Endothelial cell of umbilical vein (primary cell): ENCODE measurements at regions not wholly inside any gene's neighbourhood (a gene's known extent, or its start where the extent isn't known, plus 50 kb on each side); places are given as distances from the start of the nearest gene placed in this dataset.

Experiments used
- BruUV-seq: library from RNA; stranded (reverse); fragments of 400-500 nt; replicated peaks from 2 replicates; lab custom pipeline; 2021; lab: Mats Ljungman, UMichigan
- CTCF ChIA-PET: fragments of 300-600, 350-600 bp; sonication (Branson Sonifier 250); formaldehyde crosslinking; loops from one replicate; lab custom pipeline; 2021; ENCODE audit warnings: antibody characterized with exemption, inconsistent platforms; lab: Charles Lee
- POLR2A ChIA-PET: fragments of 300-600, 350-600 bp; sonication (Branson Sonifier 250); formaldehyde crosslinking; loops from one replicate; lab custom pipeline; 2021; ENCODE audit warnings: antibody characterized with exemption, inconsistent platforms; lab: Charles Lee
- DNase-seq: peaks from one replicate; pipeline ENCODE4 v3.0.0-alpha.2; 2011; ENCODE audit warnings: low read depth, low spot score
- FAIRE-seq: peaks from 2 replicates; lab custom pipeline; 2011; peaks lifted over from hg19 to GRCh38; lab: Jason Lieb, UNC
- H2AFZ ChIP-seq: 2 replicates; pipeline ENCODE4 v1.6.0; 2012; ENCODE audit warnings: low read depth, low read length, control low read depth, inconsistent platforms
- H3K27ac ChIP-seq: 2 replicates; pipeline ENCODE4 v1.5.1; 2011; ENCODE audit warnings: low read depth, mild to moderate bottlenecking, control low read depth, low read length, moderate library complexity; ENCODE audit not compliant: insufficient read depth
- H3K27me3 ChIP-seq, 2 experiments: 2 replicates each; pipeline versions ENCODE4 v1.6.0 to v1.6.1; 2011; ENCODE audit warnings: low read length in 2 of 2, mixed read lengths in 1 of 2; ENCODE audit not compliant: control insufficient read depth in 2 of 2, insufficient read depth in 2 of 2
- H3K36me3 ChIP-seq, 2 experiments: 2 replicates in 1 of 2; 3 replicates in 1 of 2; pipeline ENCODE4 v1.5.1; 2011; ENCODE audit warnings: low read length in 2 of 2, mild to moderate bottlenecking in 1 of 2, moderate library complexity in 1 of 2; ENCODE audit not compliant: control insufficient read depth in 2 of 2, insufficient read depth in 2 of 2; ENCODE audit errors: extremely low read depth in 1 of 2
- H3K4me1 ChIP-seq: 3 replicates; pipeline ENCODE4 v1.5.1; 2011; ENCODE audit warnings: mild to moderate bottlenecking, low read length; ENCODE audit not compliant: control insufficient read depth, insufficient read depth; ENCODE audit errors: extremely low read depth
- H3K4me2 ChIP-seq: 2 replicates; pipeline ENCODE4 v1.6.1; 2011; ENCODE audit warnings: low read length, control low read depth, mixed read lengths; ENCODE audit not compliant: insufficient read depth
- H3K4me3 ChIP-seq, 3 experiments: fragments of 200-600 bp in 1 of 3; sonication (generic), shearing (Covaris generic) in 1 of 3; replicated peaks in 1 of 3; 2 replicates each; pipeline ENCODE4 v1.5.1; 2011 to 2016; ENCODE audit warnings: control low read depth in 3 of 3, low read length in 3 of 3, mild to moderate bottlenecking in 2 of 3, inconsistent platforms in 1 of 3, low read depth in 1 of 3, moderate library complexity in 1 of 3; ENCODE audit not compliant: insufficient read depth in 1 of 3
- H3K79me2 ChIP-seq: 2 replicates; pipeline ENCODE4 v1.6.0; 2012; ENCODE audit warnings: low read length, inconsistent platforms; ENCODE audit not compliant: control insufficient read depth, insufficient read depth
- H3K9ac ChIP-seq: replicated peaks from 2 replicates; pipeline ENCODE3; 2011; ENCODE audit warnings: low read length, control low read depth; ENCODE audit not compliant: insufficient read depth; ENCODE audit errors: extremely low read depth
- H3K9me1 ChIP-seq: replicated peaks from 3 replicates; pipeline ENCODE4 v1.6.0; 2011; ENCODE audit warnings: mild to moderate bottlenecking, low read length; ENCODE audit not compliant: control insufficient read depth, insufficient read depth; ENCODE audit errors: extremely low read depth
- H3K9me3 ChIP-seq: replicated peaks from 2 replicates; pipeline ENCODE4 v1.5.1; 2012; ENCODE audit warnings: low read length, inconsistent platforms; ENCODE audit not compliant: control insufficient read depth, insufficient read depth
- H4K20me1 ChIP-seq: replicated peaks from 2 replicates; pipeline ENCODE3; 2011; ENCODE audit warnings: mild to moderate bottlenecking, low read length; ENCODE audit not compliant: control insufficient read depth, insufficient read depth; ENCODE audit errors: extremely low read depth
- EZH2 ChIP-seq: IDR thresholded peaks from 2 replicates; pipeline ENCODE4 v1.6.1; 2012; ENCODE audit warnings: borderline replicate concordance, low read depth, mild to moderate bottlenecking, moderate library complexity, low read length, inconsistent platforms; ENCODE audit not compliant: severe bottlenecking
- FOS ChIP-seq: IDR thresholded peaks from 2 replicates; pipeline ENCODE4 v1.6.1; 2011; ENCODE audit warnings: mild to moderate bottlenecking, low read length, moderate library complexity, borderline replicate concordance; ENCODE audit not compliant: insufficient read depth
- GATA2 ChIP-seq: IDR thresholded peaks from 2 replicates; pipeline ENCODE4 v1.7.0; 2011; ENCODE audit warnings: low read depth, mild to moderate bottlenecking, moderate library complexity, mixed read lengths, low read length; ENCODE audit not compliant: insufficient read length, insufficient read depth
- MYC ChIP-seq: IDR thresholded peaks from one replicate; pipeline ENCODE4 v1.6.1; 2011; ENCODE audit warnings: mild to moderate bottlenecking, low read depth, low read length
- POLR2A ChIP-seq: IDR thresholded peaks from 2 replicates; pipeline ENCODE4 v1.6.1; 2012; ENCODE audit warnings: low read depth, mild to moderate bottlenecking, control low read depth, low read length
- POLR2AphosphoS5 ChIP-seq: IDR thresholded peaks from 2 replicates; pipeline ENCODE4 v1.6.1; 2012; ENCODE audit warnings: low read depth, mild to moderate bottlenecking, control low read depth, low read length, moderate library complexity; ENCODE audit not compliant: insufficient read depth
- dilution Hi-C: fragments of 300-500 bp; cut with MboI; formaldehyde crosslinking; loops from one replicate; pipeline ENCODE4 v1.15.0; 2019; ENCODE audit warnings: low sequenced_read_pairs; ENCODE audit not compliant: extremely low pct_ligation_motif_present
- intact Hi-C: fragments of 100-400 bp; cut with micrococcal nuclease; formaldehyde crosslinking; loops from one replicate; pipeline ENCODE4 v1.10.0; 2022
- TF ChIP-seq, protein P1 (sequence below): IDR thresholded peaks from 2 replicates; pipeline ENCODE4 v1.6.1; 2011; ENCODE audit not compliant: insufficient read depth, insufficient read length
- TF ChIP-seq, protein P2 (sequence below), 2 donors: IDR thresholded peaks; 1 replicate in 1 of 2; 2 replicates in 1 of 2; pipeline ENCODE4 v1.5.1; 2011; ENCODE audit warnings: low read length in 2 of 2, mild to moderate bottlenecking in 2 of 2, moderate library complexity in 2 of 2, control low read depth in 1 of 2, inconsistent platforms in 1 of 2, low read depth in 1 of 2; ENCODE audit not compliant: insufficient read depth in 1 of 2; ENCODE audit errors: extremely low read depth in 1 of 2

DNA sequence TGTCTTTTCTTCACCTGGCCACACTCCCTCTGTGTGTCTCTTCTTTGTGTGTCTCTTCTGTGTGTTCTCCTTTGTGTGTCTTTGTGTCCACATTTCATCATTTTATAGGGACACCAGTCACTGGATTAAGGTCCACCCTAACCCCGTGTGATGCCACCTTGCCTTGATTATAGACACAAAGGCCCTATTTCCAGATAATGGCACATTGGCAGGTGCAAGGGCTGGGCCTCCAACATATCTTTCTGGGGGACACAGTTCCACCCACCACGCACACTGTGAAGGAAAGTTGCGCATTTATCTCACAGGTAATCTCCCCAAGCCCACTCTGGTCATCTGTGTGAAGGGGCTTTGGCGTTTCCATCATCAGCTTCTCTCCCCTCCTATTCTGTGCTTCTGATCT, 334.6 kb upstream of the IRX1 start:
- FAIRE-seq (no peak), DNase-seq (no peak)
- H3K36me3 ChIP-seq = no peaks in the 10 kb centered on the region
- H3K4me3 ChIP-seq = no peak overlapping the region
- intact Hi-C loops = no loop called here
- no peaks in the 10 kb centered on the region for H3K27me3 ChIP-seq
- no peaks in the 10 kb centered on the region for H3K79me2 ChIP-seq
- no peak overlapping the region for H3K9ac ChIP-seq
- no peaks in the 10 kb centered on the region for H3K4me1 ChIP-seq
- no TSS peak for BruUV-seq
- H2AFZ ChIP-seq = no peak overlapping the region
- CTCF ChIA-PET = no interaction called here
- H3K9me1 ChIP-seq = no peaks in the 10 kb centered on the region
- H3K9me3 ChIP-seq = peaks cover 2% of the 10 kb centered on the region
- POLR2A ChIA-PET = no interaction called here
- no peak overlapping the region for H3K27ac ChIP-seq
- no peaks in the 10 kb centered on the region for H4K20me1 ChIP-seq
- TF ChIP-seq EZH2 = no peak
- H3K4me2 ChIP-seq = no peak overlapping the region
- dilution Hi-C loops = no loop called here

DNA sequence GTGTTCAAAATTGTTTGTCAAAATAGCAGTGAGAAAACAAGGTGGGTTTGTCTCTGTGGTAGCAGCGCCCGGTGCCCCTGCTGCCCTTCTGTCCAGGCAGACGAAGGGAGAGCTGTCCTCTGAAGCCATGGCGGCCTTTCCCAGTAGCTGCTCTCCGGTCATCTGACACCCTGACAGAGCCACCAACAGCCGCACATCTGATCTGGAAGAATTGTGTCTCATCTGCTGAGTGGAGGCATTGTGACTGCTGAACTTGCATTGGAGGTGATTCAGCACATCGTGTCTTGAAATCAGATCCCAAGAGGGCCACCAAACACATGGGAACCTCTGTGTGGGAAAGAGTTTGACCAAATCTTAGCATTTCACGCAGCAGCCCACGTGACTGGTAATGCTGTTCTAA, 337.6 kb upstream of the IRX1 start:
- Histone ChIP-seq H3K9me1 (no peaks in the 10 kb centered on the region), H2AFZ (no peak overlapping the region), H3K79me2 (no peaks in the 10 kb centered on the region), H3K4me3 (no peak overlapping the region), H4K20me1 (no peaks in the 10 kb centered on the region), H3K4me2 (no peak overlapping the region), H3K36me3 (no peaks in the 10 kb centered on the region), H3K9ac (no peak overlapping the region), H3K4me1 (no peaks in the 10 kb centered on the region), H3K27ac (no peak overlapping the region), H3K27me3 (no peaks in the 10 kb centered on the region), H3K9me3 (peaks cover 2% of the 10 kb centered on the region)
- BruUV-seq = no TSS peak
- TF ChIP-seq GATA2 (no peak), EZH2 (no peak), POLR2A (no peak), MYC (no peak), POLR2AphosphoS5 (no peak), FOS (no peak)
- TF ChIP-seq, protein P1, sequence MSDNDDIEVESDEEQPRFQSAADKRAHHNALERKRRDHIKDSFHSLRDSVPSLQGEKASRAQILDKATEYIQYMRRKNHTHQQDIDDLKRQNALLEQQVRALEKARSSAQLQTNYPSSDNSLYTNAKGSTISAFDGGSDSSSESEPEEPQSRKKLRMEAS = no peak
- TF ChIP-seq, protein P2, sequence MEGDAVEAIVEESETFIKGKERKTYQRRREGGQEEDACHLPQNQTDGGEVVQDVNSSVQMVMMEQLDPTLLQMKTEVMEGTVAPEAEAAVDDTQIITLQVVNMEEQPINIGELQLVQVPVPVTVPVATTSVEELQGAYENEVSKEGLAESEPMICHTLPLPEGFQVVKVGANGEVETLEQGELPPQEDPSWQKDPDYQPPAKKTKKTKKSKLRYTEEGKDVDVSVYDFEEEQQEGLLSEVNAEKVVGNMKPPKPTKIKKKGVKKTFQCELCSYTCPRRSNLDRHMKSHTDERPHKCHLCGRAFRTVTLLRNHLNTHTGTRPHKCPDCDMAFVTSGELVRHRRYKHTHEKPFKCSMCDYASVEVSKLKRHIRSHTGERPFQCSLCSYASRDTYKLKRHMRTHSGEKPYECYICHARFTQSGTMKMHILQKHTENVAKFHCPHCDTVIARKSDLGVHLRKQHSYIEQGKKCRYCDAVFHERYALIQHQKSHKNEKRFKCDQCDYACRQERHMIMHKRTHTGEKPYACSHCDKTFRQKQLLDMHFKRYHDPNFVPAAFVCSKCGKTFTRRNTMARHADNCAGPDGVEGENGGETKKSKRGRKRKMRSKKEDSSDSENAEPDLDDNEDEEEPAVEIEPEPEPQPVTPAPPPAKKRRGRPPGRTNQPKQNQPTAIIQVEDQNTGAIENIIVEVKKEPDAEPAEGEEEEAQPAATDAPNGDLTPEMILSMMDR (IDR thresholded peaks at IDR 0.05; ENCODE audit: extremely low read depth in 1 of 2, insufficient read depth in 1 of 2, low read depth in 1 of 2, low read length in 2 of 2) = no peak
- ChIA-PET POLR2A (no interaction called here), CTCF (no interaction called here)
- no peak for FAIRE-seq
- intact Hi-C loops = no loop called here
- no peak for DNase-seq
- dilution Hi-C loops = no loop called here
